Posterior vena cava (tissue), 2 donors: ENCODE measurements at regions not wholly inside any gene's neighbourhood (a gene's known extent, or its start where the extent isn't known, plus 50 kb on each side); places are given as distances from the start of the nearest gene placed in this dataset.

Experiments
- DNase-seq: peaks from one replicate; pipeline ENCODE4 v3.0.0-alpha.2; 2020; ENCODE audit warnings: low spot score
- intact Hi-C, 2 donors: fragments of 100-400 bp; cut with DNase I; formaldehyde crosslinking; loops; one replicate each; pipeline versions ENCODE4 v1.14.1 to v1.14.2; 2022 to 2023
- donor health status: DM: yes; HTN: yes; CAD: no.
- donor health status: DM: yes; HTN: yes; CAD: no.

DNA sequence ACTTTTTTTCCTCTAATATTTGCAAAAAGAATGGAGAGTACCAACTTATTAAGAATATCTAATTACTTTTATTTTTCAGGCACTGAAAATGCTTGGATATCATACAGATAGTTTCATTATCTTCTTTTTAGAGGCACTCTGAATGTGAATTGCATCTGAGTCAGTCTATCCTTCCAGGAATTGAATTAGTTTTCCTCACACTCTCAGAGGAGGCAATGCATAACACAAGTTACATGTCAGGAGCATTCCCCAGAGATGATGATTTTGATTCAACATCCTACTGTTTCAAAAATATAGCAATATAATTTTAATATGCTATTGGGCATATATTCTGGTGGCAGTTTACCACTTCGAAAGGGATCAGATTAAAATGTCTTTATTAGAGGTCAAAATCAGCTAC is 1315.4 kb downstream of the PCDH9 start:
- DNase-seq: no peak
- intact Hi-C loops: no loop called here

DNA sequence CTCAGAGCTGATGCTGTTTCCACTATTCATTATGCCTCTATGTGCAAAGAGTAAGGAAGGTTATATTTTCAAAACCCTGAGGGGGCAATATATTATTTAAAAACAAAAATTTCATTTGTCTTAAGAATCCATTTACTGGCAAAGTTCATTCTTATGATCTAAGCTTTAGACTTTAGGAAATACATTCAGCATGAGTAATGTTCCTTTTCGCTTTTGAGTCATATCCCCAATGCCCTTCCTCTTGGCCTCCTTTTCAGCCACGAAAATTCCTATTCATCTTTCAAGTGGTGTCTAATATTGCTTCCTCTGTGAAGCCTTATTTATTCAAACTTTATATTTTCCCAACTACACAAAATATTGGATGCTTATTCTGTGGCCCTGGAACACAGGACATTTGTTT is 1317.0 kb downstream of the PCDH9 start:
- intact Hi-C loops: no loop called here

DNA sequence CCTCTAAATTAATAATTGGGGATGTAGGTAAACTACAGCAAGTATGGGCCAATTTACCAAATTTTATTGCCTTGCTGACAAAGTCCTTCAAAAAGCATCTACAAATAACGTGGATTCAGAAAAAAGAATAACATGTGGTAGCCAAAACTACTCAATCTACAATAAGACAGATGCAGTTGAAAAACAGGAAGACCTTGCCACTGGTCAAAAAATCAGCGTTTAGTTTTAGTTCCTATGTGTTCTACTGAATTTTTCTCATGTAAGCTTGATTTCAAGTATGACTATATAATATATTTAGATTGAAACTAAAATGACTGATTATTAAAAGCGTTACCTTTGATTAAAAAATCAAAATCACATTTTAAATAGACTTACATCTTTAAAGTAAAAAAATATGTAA is 1317.6 kb downstream of the PCDH9 start:
- intact Hi-C loops: no loop called here
- DNase-seq: no peak

More for the DNA sequence above, 1317.0 kb downstream of the PCDH9 start:
- DNase-seq: no peak

DNA sequence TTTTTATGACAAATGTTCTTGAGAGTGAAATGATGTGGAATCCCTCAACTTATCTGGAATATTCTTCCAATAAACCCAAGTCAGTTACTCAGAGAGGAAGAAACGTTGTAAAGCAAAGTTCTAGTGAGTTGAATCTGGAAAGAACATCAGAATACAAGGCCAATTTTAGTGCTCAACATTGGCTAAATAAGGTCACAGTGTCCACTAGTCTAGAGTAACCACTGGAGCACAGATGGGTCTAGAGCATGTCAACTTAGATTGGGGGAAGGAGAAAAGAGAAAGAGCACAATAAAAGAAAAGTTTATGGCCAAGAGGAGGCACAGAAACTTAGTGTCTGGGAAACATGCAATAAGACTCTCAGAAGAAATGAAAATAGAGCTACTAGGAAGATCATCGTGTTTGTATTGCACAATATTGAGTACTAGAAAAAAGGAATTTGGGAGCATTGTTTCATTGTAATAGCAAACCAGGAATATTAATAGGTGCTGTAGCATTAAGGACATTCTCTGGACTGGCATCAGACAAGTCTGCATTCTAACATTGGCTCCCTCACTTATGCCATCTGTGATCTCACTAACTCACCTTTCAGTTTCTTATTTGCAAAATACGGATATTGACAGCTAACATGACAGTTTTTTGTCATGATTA is 1318.5 kb downstream of the PCDH9 start:
- intact Hi-C loops: no loop called here

DNA sequence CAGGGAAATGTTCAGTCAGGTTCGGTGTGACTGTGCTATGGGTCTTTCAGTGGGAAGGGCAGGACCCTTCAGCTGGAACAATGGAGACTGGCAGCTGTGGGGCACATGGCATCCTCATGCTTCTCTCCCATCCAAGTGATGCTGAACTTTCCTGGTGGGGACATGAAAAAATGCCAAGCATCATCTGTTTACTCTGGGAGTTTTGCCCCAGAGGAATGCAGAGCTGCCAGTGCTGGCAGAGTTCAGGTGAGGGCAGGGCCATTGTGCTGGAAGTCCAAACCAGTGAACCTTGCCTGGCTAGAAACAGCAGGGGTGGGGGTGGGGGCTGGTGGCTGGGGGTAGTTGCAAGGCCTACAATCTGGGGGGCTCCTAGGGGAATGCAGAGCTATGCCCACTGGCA is 1320.6 kb downstream of the PCDH9 start:
- intact Hi-C loops: no loop called here
- no peak for DNase-seq

More for the DNA sequence above, 1318.5 kb downstream of the PCDH9 start:
- no peak for DNase-seq

DNA sequence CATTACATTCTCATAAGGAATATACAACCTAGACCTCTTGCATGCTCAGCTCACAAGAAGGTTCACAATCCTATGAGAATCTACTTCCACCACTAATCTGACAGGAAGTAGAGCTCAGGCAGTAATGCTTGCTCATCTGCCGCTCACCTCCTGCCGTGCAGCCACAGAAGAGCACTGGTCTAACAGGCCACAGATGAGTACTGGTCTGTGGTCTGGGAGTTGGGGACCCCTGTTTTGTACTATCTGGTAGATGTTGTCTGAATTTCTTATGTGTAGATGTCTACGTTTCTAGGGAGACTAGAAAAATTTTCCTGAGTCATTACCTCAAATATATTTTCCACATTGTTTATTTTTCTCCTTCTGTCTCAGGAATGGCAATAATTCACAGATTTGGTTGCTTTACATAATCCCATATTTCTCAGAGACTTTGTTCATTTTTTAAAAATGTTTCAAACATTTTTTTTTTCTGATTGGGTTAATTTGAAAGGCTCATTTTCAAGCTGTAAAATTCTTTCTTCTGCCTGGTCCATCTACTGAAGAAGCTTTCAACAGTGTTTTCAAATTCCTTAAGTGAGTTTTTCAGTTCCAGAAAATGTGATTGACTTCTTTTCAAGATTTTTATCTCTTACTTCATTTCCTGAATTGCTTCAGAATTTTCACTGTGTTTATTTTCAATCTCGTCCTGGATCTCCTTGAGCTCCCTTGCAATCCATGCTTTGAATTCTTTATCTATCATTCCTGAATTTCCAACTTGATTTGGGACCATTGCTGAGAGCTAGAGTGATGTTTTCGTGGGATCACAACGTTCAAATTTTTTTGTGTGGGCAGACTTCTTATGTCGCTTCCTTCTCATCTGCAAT is 1322.2 kb downstream of the PCDH9 start:
- intact Hi-C loops: no loop called here
- DNase-seq: no peak

- intact Hi-C loops: no loop called here
- DNase-seq: no peak
Observed at GRCh38 chr13:65901723-65902122, 1328.4 kb downstream of the PCDH9 start.

- intact Hi-C loops: no loop called here
- DNase-seq: no peak
Observed at GRCh38 chr13:65894049-65894448, 1336.1 kb downstream of the PCDH9 start.

- intact Hi-C loops: no loop called here
- DNase-seq: no peak
Observed at GRCh38 chr13:65892859-65893258, 1337.3 kb downstream of the PCDH9 start.

- intact Hi-C loops: no loop called here
- no peak for DNase-seq
Observed at GRCh38 chr13:65889368-65889767, 1340.8 kb downstream of the PCDH9 start.

DNA sequence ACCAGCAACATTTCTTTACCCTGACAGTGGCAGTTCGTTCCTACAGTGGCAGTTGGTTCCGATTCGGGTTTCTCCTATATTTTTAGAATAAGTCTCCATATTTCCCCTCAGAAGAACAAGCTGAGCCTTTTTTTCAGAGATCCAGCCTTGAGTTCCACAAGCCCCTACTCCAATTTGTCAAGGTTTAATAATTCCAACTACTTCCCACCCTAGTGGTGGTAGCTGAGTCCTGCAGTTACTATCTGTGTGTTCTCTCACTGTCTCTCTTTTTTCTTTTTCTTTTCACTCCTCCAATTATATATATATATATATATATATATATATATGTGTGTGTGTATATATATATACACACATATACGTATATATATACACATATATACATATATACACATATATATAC is 1347.3 kb downstream of the PCDH9 start:
- DNase-seq: no peak
- intact Hi-C loops: no loop called here

GRCh38 chr13:65881561-65882155 is 1348.5 kb downstream of the PCDH9 start:
- DNase-seq: no peak
- intact Hi-C loops: no loop called here

- intact Hi-C loops: no loop called here
- DNase-seq: no peak
Observed at GRCh38 chr13:65875031-65875430, 1355.1 kb downstream of the PCDH9 start.

DNA sequence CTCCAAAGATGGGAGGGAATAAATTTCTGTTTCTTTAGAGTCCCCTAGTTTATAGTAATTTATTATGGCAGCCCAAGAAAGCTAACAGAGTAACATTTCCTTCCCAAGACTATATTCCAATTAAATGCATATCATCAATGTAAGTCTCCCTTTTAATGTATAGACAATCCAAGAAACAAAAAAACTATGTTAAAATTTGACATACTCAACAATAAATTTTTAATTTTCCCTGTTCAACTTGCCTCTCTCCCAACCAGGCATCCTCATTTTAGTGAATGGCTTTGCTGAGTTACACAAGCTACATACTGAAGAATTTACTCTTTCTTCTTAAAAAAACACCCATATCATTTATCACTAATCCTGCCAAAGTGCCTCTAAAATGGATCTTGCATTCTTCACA is 1357.7 kb downstream of the PCDH9 start:
- intact Hi-C loops: no loop called here
- no peak for DNase-seq

DNA sequence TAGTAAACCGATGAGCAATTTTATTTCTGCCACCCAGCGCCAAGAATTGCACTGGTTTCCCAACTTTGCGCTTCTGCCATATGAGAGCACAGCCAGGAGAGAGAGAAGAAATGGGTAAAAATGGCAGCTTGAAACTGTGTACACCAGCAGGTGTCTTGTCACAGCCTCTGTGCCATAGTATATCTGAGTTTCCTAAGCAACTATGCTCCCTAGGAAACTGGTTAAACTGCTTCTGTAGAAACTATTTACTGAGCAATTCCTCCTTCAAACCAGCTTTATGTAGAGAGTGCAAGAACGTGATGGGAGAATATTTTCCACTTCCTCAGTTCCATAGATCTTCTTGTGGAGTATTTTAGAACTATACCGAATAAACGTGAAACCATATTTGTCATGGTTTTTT is 1361.3 kb downstream of the PCDH9 start:
- intact Hi-C loops: no loop called here
- no peak for DNase-seq

DNA sequence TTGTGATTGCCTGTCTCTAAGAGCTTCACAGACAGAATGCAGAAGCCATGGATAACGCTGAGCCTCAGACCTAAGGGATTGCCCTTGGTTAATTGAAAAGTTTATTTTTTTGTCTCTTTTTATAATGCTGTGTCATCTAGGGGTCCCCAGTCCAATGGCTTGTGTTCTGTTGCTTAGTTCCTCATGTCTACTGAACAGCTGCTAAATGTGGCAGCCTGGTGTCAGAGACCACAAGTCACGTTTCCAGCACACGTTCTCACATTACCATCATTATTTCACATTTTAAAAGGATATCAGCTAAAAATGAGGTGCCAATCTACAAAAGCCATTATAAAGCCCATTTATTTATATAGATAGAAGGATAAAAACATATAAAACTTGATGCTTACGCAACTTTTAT is 1362.0 kb downstream of the PCDH9 start:
- intact Hi-C loops: no loop called here
- DNase-seq: no peak

- intact Hi-C loops: no loop called here
- DNase-seq: no peak
Observed at GRCh38 chr13:65866138-65866537, 1364.0 kb downstream of the PCDH9 start.

GRCh38 chr13:65865206-65865605 is 1364.9 kb downstream of the PCDH9 start:
- intact Hi-C loops: no loop called here
- no peak for DNase-seq

- DNase-seq: no peak
- intact Hi-C loops: no loop called here
Observed at GRCh38 chr13:65864039-65864438, 1366.1 kb downstream of the PCDH9 start.

DNA sequence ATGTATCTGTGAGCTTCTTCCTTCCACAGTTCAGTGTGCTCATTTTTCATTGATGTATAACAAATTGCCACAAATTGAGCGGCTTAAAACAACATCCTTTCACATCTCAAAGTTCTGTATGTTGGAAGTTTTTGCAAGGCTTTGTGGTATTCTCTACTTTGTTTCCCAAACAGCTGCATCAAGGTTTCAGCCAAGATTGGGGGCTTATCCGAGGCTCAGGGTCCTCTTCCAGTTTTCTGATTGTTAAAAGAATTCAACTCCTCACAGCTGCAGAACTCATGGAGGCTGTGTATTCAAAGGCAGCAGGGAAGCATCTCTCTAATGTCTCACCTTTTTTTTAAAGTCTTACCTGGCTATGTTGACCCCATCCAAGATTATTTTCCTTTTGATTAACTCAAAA is 1369.8 kb downstream of the PCDH9 start:
- intact Hi-C loops: no loop called here
- DNase-seq: no peak
